ENCODE measurements at regions not wholly inside any gene's neighbourhood (a gene's known extent, or its start where the extent isn't known, plus 50 kb on each side); places are given as distances from the start of the nearest gene placed in this dataset.

- Mint-ChIP-seq H3K27me3 (no peaks in the 10 kb centered on the region), H3K27ac (no peak overlapping the region), H3K4me1 (peaks cover 0 to 11% (median 7%) of the 10 kb centered on the region in 3 donors), H3K36me3 (no peaks in the 10 kb centered on the region), H3K9me3 (peaks cover 0 to 7% (median 0%) of the 10 kb centered on the region in 3 donors), H3K4me3 (no peak overlapping the region)
Observed at GRCh38 chr1:79749607-79750006, 743.1 kb upstream of the ADGRL4 start.

DNA sequence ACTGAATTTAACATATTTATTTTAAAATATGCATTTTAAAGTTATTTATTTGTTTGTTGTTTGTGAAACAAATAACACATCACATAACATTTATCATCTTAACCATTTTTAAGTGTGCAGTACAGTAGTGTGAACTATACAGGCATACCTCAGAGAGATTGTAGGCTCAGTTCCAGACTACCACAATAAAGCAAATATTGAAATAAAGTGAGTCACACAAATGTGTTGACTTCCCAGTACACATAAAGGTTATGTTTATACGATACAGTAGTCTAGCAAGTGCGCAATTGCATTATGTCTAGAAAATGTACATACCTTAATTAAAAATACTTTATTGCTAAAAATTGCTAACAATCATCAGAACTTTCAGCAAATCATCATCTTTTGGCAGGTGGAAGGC, 739.4 kb upstream of the ADGRL4 start:
- H3K27me3 Mint-ChIP-seq, result no peaks in the 10 kb centered on the region
- no peaks in the 10 kb centered on the region for H3K36me3 Mint-ChIP-seq
- no peak overlapping the region for H3K27ac Mint-ChIP-seq
- peaks cover 8 to 22% (median 21%) of the 10 kb centered on the region in 3 donors for H3K4me1 Mint-ChIP-seq
- H3K9me3 Mint-ChIP-seq, result peaks cover 0 to 7% (median 0%) of the 10 kb centered on the region in 3 donors
- no peak overlapping the region for H3K4me3 Mint-ChIP-seq

DNA sequence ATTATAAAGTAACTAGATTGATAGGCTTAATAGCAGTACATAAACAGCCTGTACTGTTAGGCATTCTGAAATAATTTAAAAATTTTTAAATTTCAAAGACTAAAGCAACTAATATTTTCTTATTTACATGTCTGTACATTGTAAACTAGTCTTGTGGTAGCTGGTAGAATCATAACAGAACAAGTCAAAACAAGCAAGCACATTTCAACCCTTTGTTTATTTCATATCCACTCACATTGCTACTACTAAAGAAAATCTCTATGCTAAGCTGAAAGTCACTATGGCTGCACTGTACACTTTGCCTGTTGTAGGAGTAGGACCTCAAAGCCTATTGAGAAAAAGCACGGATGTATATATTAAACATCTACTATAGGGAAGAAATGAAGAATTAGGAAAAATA, 738.2 kb upstream of the ADGRL4 start:
- no peaks in the 10 kb centered on the region for H3K36me3 Mint-ChIP-seq
- H3K27me3 Mint-ChIP-seq, result no peaks in the 10 kb centered on the region
- H3K4me1 Mint-ChIP-seq, result peaks cover 10 to 22% (median 21%) of the 10 kb centered on the region in 3 donors
- no peak overlapping the region for H3K27ac Mint-ChIP-seq
- H3K9me3 Mint-ChIP-seq, result peaks cover 0 to 7% (median 0%) of the 10 kb centered on the region in 3 donors
- H3K4me3 Mint-ChIP-seq, result no peak overlapping the region

- Mint-ChIP-seq H3K4me1 (peaks cover 10 to 24% (median 24%) of the 10 kb centered on the region in 3 donors), H3K27me3 (no peaks in the 10 kb centered on the region), H3K4me3 (peak overlapping the region in 2 of 4 donors; percentile 56 to 67), H3K27ac (peak overlapping the region; percentile 20 to 89 (median 61)), H3K9me3 (peaks cover 0 to 14% (median 4%) of the 10 kb centered on the region in 3 donors), H3K36me3 (no peaks in the 10 kb centered on the region)
Observed at GRCh38 chr1:79741720-79742421, 735.3 kb upstream of the ADGRL4 start.

DNA sequence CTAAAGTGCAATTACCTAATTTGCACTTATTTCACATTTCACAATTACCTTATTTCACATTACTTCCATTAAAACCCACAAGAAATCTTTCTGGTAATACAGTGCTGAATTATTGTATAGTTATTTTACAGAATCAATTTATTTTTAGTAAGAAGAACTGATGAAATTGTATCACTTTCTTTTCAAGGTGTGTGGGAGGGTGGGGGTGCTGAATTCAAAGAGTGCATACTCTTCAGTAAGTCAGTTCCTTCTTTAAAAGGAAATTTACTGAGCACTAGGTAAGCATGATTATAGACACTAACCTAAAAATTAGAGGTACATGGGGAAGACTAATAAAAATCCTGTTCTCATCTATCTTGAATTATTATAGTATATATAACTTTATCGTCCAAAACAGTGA, 731.6 kb upstream of the ADGRL4 start:
- Mint-ChIP-seq H3K9me3 (peaks cover 0 to 12% (median 7%) of the 10 kb centered on the region in 3 donors), H3K4me3 (no peak overlapping the region), H3K27me3 (no peaks in the 10 kb centered on the region), H3K36me3 (no peaks in the 10 kb centered on the region), H3K4me1 (peaks cover 10 to 21% (median 17%) of the 10 kb centered on the region in 3 donors), H3K27ac (no peak overlapping the region)

DNA sequence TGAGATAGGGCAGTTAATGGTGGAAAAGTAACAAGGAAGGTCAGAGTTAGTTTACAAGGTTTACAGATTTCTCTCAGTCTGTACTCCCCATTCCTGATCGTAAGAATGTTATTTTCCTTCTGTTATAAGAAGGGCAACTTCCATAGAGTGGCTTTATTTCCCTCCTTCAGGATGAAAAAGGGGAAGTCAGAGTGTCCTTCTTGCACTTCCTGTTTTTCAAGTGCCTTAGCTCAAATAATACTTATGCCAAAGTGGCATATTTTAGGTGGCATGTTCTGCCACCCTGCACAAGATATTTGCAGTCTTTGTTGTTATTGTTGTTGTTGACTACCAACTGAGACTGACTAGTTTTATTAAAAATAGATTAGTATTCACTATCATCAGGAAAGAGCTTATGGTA, 730.7 kb upstream of the ADGRL4 start:
- peaks cover 7 to 17% (median 13%) of the 10 kb centered on the region in 3 donors for H3K4me1 Mint-ChIP-seq
- peaks cover 0 to 12% (median 7%) of the 10 kb centered on the region in 3 donors for H3K9me3 Mint-ChIP-seq
- peak overlapping the region in 1 of 4 donors; percentile 3 for H3K4me3 Mint-ChIP-seq
- no peaks in the 10 kb centered on the region for H3K27me3 Mint-ChIP-seq
- H3K27ac Mint-ChIP-seq, result no peak overlapping the region
- H3K36me3 Mint-ChIP-seq, result no peaks in the 10 kb centered on the region

DNA sequence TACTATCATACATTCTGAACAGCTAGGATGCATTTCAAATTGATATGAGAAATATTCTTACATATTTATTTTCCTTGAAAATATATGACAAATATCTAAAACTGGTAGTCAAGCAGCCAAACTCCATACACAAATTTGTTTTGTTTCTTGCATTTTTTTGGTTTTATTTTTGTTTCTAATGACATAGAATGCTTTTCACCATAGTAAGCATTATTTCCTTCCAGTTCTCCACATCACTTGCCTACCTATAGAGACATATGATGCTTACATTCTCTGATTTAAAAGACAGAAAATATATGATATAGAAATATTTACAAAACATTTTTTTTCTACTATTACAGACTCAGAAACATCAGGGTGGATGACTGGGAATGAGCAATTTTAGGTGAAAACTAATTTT, 726.4 kb upstream of the ADGRL4 start:
- Mint-ChIP-seq H3K9me3 (peaks cover 0 to 11% (median 3%) of the 10 kb centered on the region in 3 donors), H3K4me3 (no peak overlapping the region), H3K27me3 (no peaks in the 10 kb centered on the region), H3K4me1 (peaks cover 0 to 9% (median 5%) of the 10 kb centered on the region in 3 donors), H3K27ac (no peak overlapping the region), H3K36me3 (no peaks in the 10 kb centered on the region)

GRCh38 chr1:79726911-79727310, 720.4 kb upstream of the ADGRL4 start:
- H3K4me3 Mint-ChIP-seq, result no peak overlapping the region
- H3K4me1 Mint-ChIP-seq, result peaks cover 0 to 2% (median 0%) of the 10 kb centered on the region in 3 donors
- no peaks in the 10 kb centered on the region for H3K27me3 Mint-ChIP-seq
- H3K9me3 Mint-ChIP-seq, result peaks cover 0 to 2% (median 0%) of the 10 kb centered on the region in 3 donors
- no peaks in the 10 kb centered on the region for H3K36me3 Mint-ChIP-seq
- H3K27ac Mint-ChIP-seq, result no peak overlapping the region

- Mint-ChIP-seq H3K9me3 (peaks cover 0 to 2% (median 0%) of the 10 kb centered on the region in 3 donors), H3K27me3 (no peaks in the 10 kb centered on the region), H3K4me1 (peaks cover 0 to 2% (median 0%) of the 10 kb centered on the region in 3 donors), H3K27ac (no peak overlapping the region), H3K4me3 (no peak overlapping the region), H3K36me3 (no peaks in the 10 kb centered on the region)
Observed at GRCh38 chr1:79726321-79726720, 719.8 kb upstream of the ADGRL4 start.

GRCh38 chr1:79716447-79716846, 709.9 kb upstream of the ADGRL4 start:
- Mint-ChIP-seq H3K4me3 (no peak overlapping the region), H3K27me3 (no peaks in the 10 kb centered on the region), H3K9me3 (peaks cover 4 to 13% (median 13%) of the 10 kb centered on the region in 3 donors), H3K4me1 (peaks cover 13 to 22% (median 16%) of the 10 kb centered on the region in 3 donors), H3K36me3 (peaks cover 3% of the 10 kb centered on the region), H3K27ac (no peak overlapping the region)

- H3K9me3 Mint-ChIP-seq, result peaks cover 1 to 9% (median 7%) of the 10 kb centered on the region in 3 donors
- no peak overlapping the region for H3K4me3 Mint-ChIP-seq
- no peak overlapping the region for H3K27ac Mint-ChIP-seq
- H3K27me3 Mint-ChIP-seq, result no peaks in the 10 kb centered on the region
- H3K36me3 Mint-ChIP-seq, result peaks cover 2% of the 10 kb centered on the region
- H3K4me1 Mint-ChIP-seq, result peaks cover 27 to 33% (median 28%) of the 10 kb centered on the region in 3 donors
Observed at GRCh38 chr1:79714664-79715063, 708.1 kb upstream of the ADGRL4 start.

GRCh38 chr1:79711001-79711431, 704.5 kb upstream of the ADGRL4 start:
- Mint-ChIP-seq H3K36me3 (peaks cover 1% of the 10 kb centered on the region), H3K4me3 (peak overlapping the region; percentile 12 to 82 (median 63)), H3K27ac (peak overlapping the region; percentile 71 to 99 (median 99)), H3K27me3 (no peaks in the 10 kb centered on the region), H3K9me3 (no peaks in the 10 kb centered on the region), H3K4me1 (peaks cover 37 to 49% (median 45%) of the 10 kb centered on the region in 3 donors)

- Mint-ChIP-seq H3K9me3 (no peaks in the 10 kb centered on the region), H3K36me3 (peaks cover 1% of the 10 kb centered on the region), H3K4me3 (peak overlapping the region in 3 of 4 donors; percentile 45 to 70 (median 53)), H3K27ac (peak overlapping the region; percentile 43 to 82 (median 80)), H3K4me1 (peaks cover 42 to 56% (median 49%) of the 10 kb centered on the region in 3 donors), H3K27me3 (no peaks in the 10 kb centered on the region)
Observed at GRCh38 chr1:79708646-79709265, 702.2 kb upstream of the ADGRL4 start.

DNA sequence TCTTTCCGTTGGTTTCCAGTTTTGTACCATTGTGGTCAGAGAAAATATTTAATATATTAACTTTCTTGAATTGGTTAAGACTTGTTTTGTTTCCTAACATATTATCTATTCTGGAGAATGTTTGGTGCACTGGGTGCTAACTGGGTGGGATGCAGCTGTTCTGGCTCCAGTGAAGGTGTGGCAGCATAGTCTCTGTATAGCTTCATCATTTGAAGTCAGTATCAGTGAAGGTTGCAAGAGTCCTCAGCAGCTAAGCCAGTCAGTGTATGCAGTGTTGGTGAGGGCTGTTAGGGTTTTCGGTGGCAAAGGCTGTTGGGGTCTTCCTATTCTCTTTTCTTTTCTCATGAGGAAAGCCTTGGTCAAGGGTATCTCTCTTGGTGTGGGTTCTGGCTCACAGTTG, 698.7 kb upstream of the ADGRL4 start:
- Mint-ChIP-seq H3K27me3 (no peaks in the 10 kb centered on the region), H3K4me3 (peak overlapping the region in 1 of 4 donors; percentile 18), H3K36me3 (no peaks in the 10 kb centered on the region), H3K27ac (no peak overlapping the region), H3K4me1 (peaks cover 24 to 36% (median 27%) of the 10 kb centered on the region in 3 donors), H3K9me3 (peaks cover 0 to 4% (median 0%) of the 10 kb centered on the region in 3 donors)

DNA sequence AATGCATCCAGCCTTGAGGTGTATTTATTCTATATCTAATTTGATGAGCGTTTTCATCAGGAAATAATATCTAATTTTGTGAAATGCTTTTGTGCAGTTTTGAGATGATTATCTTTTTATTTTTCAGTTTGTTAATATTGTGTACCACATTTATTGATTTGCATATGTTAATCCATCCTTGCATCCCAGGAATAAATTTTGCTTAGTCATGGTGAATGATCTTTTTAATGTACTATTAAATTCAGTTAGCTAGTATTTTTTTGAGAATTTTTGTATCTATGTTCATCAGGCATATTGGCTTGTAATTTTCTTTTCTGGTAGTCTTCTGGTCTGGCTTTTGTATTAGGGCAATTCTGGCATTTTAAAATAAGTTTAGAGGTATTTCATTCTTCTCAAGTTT, 697.5 kb upstream of the ADGRL4 start:
- peaks cover 0 to 4% (median 2%) of the 10 kb centered on the region in 3 donors for H3K9me3 Mint-ChIP-seq
- H3K4me3 Mint-ChIP-seq, result no peak overlapping the region
- H3K27ac Mint-ChIP-seq, result no peak overlapping the region
- H3K27me3 Mint-ChIP-seq, result no peaks in the 10 kb centered on the region
- H3K36me3 Mint-ChIP-seq, result no peaks in the 10 kb centered on the region
- peaks cover 16 to 25% (median 17%) of the 10 kb centered on the region in 3 donors for H3K4me1 Mint-ChIP-seq
